Smooth muscle cell (in vitro differentiated cells): ENCODE measurements at regions not wholly inside any gene's neighbourhood (a gene's known extent, or its start where the extent isn't known, plus 50 kb on each side); places are given as distances from the start of the nearest gene placed in this dataset.

Source experiments
- DNase-seq: peaks from one replicate; lab custom pipeline; 2025; ENCODE audit not compliant: unreplicated experiment; lab: John Stamatoyannopoulos, UW
- H2AFZ ChIP-seq: fragments of 200-600 bp; sonication (generic); 2 replicates; pipeline ENCODE4 v1.6.0; 2016; ENCODE audit warnings: antibody characterized with exemption, low read depth, mild to moderate bottlenecking
- H3F3A ChIP-seq: fragments of 200-600 bp; sonication (generic); 2 replicates; pipeline ENCODE4 v1.6.0; 2017; ENCODE audit warnings: antibody characterized with exemption, low read depth
- H3K27ac ChIP-seq: fragments of 200-600 bp; sonication (generic); 2 replicates; pipeline ENCODE4 v1.5.1; 2016; ENCODE audit warnings: low read depth, mild to moderate bottlenecking
- H3K27me3 ChIP-seq: fragments of 200-600 bp; sonication (generic); 2 replicates; pipeline ENCODE4 v1.6.1; 2016; ENCODE audit warnings: low read depth, mild to moderate bottlenecking
- H3K36me3 ChIP-seq: fragments of 200-600 bp; sonication (generic); 2 replicates; pipeline ENCODE4 v1.5.1; 2016; ENCODE audit warnings: low read depth
- H3K4me1 ChIP-seq: fragments of 200-600 bp; sonication (generic); 2 replicates; pipeline ENCODE4 v1.5.1; 2016; ENCODE audit warnings: low read depth
- H3K4me2 ChIP-seq: fragments of 200-600 bp; sonication (generic); 2 replicates; pipeline ENCODE4 v1.6.0; 2016; ENCODE audit warnings: mild to moderate bottlenecking
- H3K4me3 ChIP-seq: fragments of 200-600 bp; sonication (generic); 2 replicates; pipeline ENCODE4 v1.5.1; 2016; ENCODE audit warnings: mild to moderate bottlenecking
- H3K79me2 ChIP-seq: fragments of 200-600 bp; sonication (generic); 2 replicates; pipeline ENCODE4 v1.6.0; 2016; ENCODE audit warnings: low read depth, mild to moderate bottlenecking
- H3K9ac ChIP-seq: fragments of 200-600 bp; sonication (generic); 2 replicates; pipeline ENCODE4 v1.6.0; 2016; ENCODE audit warnings: low read depth
- H3K9me3 ChIP-seq: fragments of 200-600 bp; sonication (generic); replicated peaks from 2 replicates; pipeline ENCODE4 v1.5.1; 2016; ENCODE audit warnings: low read depth
- H4K20me1 ChIP-seq: fragments of 200-600 bp; sonication (generic); 2 replicates; pipeline ENCODE4 v1.6.0; 2016; ENCODE audit warnings: low read depth
- WGBS: methylation state at CpG from one replicate; pipeline ENCODE4 v1.1.7; 2016; ENCODE audit warnings: low lambda C conversion rate; 5-methylcytosine and 5-hydroxymethylcytosine counted together
- TF ChIP-seq, protein P1 (sequence below): fragments of 200-600 bp; sonication (generic); IDR thresholded peaks from 2 replicates; pipeline ENCODE4 v1.5.1; 2017; ENCODE audit warnings: borderline replicate concordance, mild to moderate bottlenecking, antibody characterized with exemption; ENCODE audit not compliant: insufficient read depth, poor library complexity, severe bottlenecking

DNA sequence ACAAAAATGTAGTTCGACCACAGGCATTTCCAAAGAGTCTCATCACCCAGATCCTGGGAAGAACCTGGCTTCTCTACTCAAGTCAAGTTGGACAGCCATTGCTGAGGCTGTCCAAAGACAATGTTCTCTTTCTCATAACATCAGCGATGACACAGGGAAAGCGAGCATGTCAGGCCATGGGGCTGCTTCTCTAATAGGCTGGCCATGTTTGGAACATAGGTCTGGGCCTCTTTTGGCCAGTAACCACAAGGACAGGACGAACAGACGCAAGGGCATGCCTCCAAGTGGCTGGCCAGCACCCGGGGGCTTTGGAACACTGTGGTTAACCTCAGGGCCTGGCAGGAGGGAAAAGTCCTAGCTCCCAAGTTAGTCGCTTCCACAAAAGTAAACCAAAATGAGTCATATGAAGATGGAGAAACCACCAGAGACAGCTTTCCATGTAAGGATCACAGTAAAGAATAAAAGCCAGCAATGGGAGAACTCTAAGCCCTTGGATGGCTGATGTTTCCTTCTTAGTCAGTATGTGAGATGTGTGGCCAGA lies 80.6 kb upstream of the SLC44A3 start:
- no peak for DNase-seq
- peak overlapping the region; percentile 45 for H3K4me2 ChIP-seq
- H2AFZ ChIP-seq: no peak overlapping the region
- peaks cover 18% of the 10 kb centered on the region for H3K4me1 ChIP-seq
- H3K27me3 ChIP-seq: no peaks in the 10 kb centered on the region
- H3K27ac ChIP-seq: peak overlapping the region; percentile 97
- no peak overlapping the region for H3K4me3 ChIP-seq
- TF ChIP-seq, protein P1, sequence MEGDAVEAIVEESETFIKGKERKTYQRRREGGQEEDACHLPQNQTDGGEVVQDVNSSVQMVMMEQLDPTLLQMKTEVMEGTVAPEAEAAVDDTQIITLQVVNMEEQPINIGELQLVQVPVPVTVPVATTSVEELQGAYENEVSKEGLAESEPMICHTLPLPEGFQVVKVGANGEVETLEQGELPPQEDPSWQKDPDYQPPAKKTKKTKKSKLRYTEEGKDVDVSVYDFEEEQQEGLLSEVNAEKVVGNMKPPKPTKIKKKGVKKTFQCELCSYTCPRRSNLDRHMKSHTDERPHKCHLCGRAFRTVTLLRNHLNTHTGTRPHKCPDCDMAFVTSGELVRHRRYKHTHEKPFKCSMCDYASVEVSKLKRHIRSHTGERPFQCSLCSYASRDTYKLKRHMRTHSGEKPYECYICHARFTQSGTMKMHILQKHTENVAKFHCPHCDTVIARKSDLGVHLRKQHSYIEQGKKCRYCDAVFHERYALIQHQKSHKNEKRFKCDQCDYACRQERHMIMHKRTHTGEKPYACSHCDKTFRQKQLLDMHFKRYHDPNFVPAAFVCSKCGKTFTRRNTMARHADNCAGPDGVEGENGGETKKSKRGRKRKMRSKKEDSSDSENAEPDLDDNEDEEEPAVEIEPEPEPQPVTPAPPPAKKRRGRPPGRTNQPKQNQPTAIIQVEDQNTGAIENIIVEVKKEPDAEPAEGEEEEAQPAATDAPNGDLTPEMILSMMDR: no peak
- peaks cover 18% of the 10 kb centered on the region for H3F3A ChIP-seq
- no peaks in the 10 kb centered on the region for H3K79me2 ChIP-seq
- H3K9me3 ChIP-seq: no peaks in the 10 kb centered on the region
- H3K9ac ChIP-seq: peak overlapping the region; percentile 0
- WGBS: 24% methylated on average over 7 of the region's 7 CpGs
- no peaks in the 10 kb centered on the region for H3K36me3 ChIP-seq
- H4K20me1 ChIP-seq: no peaks in the 10 kb centered on the region

GRCh38 chr1:94738371-94738770 lies 81.8 kb upstream of the SLC44A3 start:
- Histone ChIP-seq H4K20me1 (no peaks in the 10 kb centered on the region), H2AFZ (no peak overlapping the region), H3K9ac (peak overlapping the region; percentile 0), H3K27ac (peak overlapping the region; percentile 97), H3K79me2 (no peaks in the 10 kb centered on the region), H3K4me3 (no peak overlapping the region), H3K36me3 (no peaks in the 10 kb centered on the region), H3F3A (peaks cover 22% of the 10 kb centered on the region), H3K9me3 (no peaks in the 10 kb centered on the region), H3K27me3 (no peaks in the 10 kb centered on the region), H3K4me2 (peak overlapping the region; percentile 45), H3K4me1 (peaks cover 18% of the 10 kb centered on the region)
- TF ChIP-seq, protein P1: peak; percentile 10
- 53% methylated on average over 3 of the region's 3 CpGs for WGBS
- no peak for DNase-seq

DNA sequence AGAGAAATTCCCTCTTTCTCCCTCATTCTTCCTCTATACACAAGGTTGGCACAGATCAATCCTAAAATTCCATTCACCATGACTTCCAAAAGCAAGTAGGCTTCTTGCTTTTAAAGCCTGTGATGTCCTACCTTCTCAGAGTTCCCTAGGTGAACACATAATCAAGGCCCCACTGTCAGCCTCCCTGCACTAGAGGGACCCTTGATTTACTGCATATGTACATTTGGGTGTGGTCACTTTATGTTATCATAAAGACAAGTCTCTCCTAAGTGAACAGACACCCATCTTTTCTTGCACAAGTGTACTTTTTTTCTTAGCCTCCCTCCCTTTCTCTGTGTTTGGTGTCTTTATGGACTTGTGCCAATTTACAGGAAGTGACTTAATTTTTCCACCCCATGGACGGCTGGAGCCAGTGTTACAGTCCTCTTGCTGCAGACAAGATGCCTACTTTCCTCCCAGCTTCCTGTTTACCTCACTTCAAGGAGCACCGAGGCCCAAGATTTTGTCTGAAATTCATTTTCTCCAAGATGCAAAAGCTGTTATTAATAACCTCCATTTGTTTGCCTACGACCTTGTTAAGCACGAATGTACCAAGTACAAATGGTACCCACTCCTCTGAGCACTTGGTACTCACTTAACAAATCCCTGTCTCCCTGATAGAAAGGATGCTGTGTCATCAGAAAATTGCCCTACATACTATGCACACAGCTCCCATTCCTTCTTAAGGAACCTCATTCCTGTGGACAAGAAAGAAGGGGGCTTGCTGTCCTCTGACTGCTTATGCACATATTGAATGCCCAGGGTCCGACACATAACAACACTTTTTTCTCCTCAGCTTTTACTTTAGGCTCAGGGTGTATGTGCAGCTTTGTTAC lies 82.8 kb upstream of the SLC44A3 start:
- H3K79me2 ChIP-seq: no peaks in the 10 kb centered on the region
- H3K27ac ChIP-seq: peak overlapping the region; percentile 97
- DNase-seq: no peak
- H3K36me3 ChIP-seq: no peaks in the 10 kb centered on the region
- no peak overlapping the region for H3K4me2 ChIP-seq
- no peak overlapping the region for H3K4me3 ChIP-seq
- H3K9me3 ChIP-seq: no peaks in the 10 kb centered on the region
- H3K9ac ChIP-seq: no peak overlapping the region
- no peaks in the 10 kb centered on the region for H3K27me3 ChIP-seq
- no peak overlapping the region for H2AFZ ChIP-seq
- peaks cover 22% of the 10 kb centered on the region for H3F3A ChIP-seq
- no peaks in the 10 kb centered on the region for H4K20me1 ChIP-seq
- WGBS: 73% methylated on average over 5 of the region's 5 CpGs
- TF ChIP-seq, protein P1: no peak
- H3K4me1 ChIP-seq: peaks cover 18% of the 10 kb centered on the region

DNA sequence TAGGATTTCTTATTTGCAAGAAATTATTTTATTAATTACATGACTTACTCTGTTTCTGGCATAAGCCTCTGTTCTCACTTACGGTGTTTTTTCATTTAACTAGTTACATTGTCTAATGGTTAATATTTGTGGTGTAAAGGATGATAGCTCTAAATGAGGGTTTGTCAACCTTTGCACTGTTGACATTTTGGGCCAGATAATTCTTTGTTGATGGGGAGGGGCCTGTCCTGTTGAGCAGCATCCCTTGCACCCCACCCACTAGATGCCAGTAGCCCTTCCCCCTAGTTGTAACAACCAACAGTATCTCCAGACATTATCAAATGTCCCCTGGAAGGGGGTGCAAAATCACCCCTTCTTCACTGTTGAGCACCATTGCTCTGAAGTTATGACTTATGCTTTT lies 83.6 kb upstream of the SLC44A3 start:
- no peaks in the 10 kb centered on the region for H3K27me3 ChIP-seq
- H3K27ac ChIP-seq: peak overlapping the region; percentile 97
- TF ChIP-seq, protein P1: no peak
- H3K9ac ChIP-seq: no peak overlapping the region
- H3K4me3 ChIP-seq: no peak overlapping the region
- peaks cover 24% of the 10 kb centered on the region for H3F3A ChIP-seq
- H3K36me3 ChIP-seq: no peaks in the 10 kb centered on the region
- peaks cover 13% of the 10 kb centered on the region for H3K4me1 ChIP-seq
- no peak overlapping the region for H2AFZ ChIP-seq
- no peaks in the 10 kb centered on the region for H3K79me2 ChIP-seq
- 92% methylated on average over 1 of the region's 1 CpG for WGBS
- no peaks in the 10 kb centered on the region for H4K20me1 ChIP-seq
- DNase-seq: no peak
- no peak overlapping the region for H3K4me2 ChIP-seq
- H3K9me3 ChIP-seq: no peaks in the 10 kb centered on the region
